SIG-M5 treated with dmso at 0.1 percent for 504 hours (cell line): ENCODE measurements at regions not wholly inside any gene's neighbourhood (a gene's known extent, or its start where the extent isn't known, plus 50 kb on each side); places are given as distances from the start of the nearest gene placed in this dataset.

Source experiments
- DNase-seq: peaks from one replicate; lab custom pipeline; 2025; ENCODE audit not compliant: unreplicated experiment; lab: John Stamatoyannopoulos, UW

GRCh38 chr7:41834805-41835694 lies 132.2 kb upstream of the INHBA start:
- no peak for DNase-seq

GRCh38 chr7:41832941-41833340 lies 130.1 kb upstream of the INHBA start:
- no peak for DNase-seq

- no peak for DNase-seq
These were observed 127.4 kb upstream of the INHBA start for GRCh38 chr7:41830271-41830670.

- no peak for DNase-seq
These were observed 126.0 kb upstream of the INHBA start for GRCh38 chr7:41828911-41829310.

- no peak for DNase-seq
These were observed 123.8 kb upstream of the INHBA start for GRCh38 chr7:41826641-41827040.

- DNase-seq, result no peak
These were observed 123.1 kb upstream of the INHBA start for GRCh38 chr7:41825927-41826480.

- DNase-seq, result no peak
These were observed 121.4 kb upstream of the INHBA start for GRCh38 chr7:41824284-41824683.

- DNase-seq, result no peak
These were observed 119.4 kb upstream of the INHBA start for GRCh38 chr7:41822259-41822817.

GRCh38 chr7:41821521-41822213 lies 118.8 kb upstream of the INHBA start:
- no peak for DNase-seq

- no peak for DNase-seq
These were observed 117.3 kb upstream of the INHBA start for GRCh38 chr7:41820111-41820671.

GRCh38 chr7:41819645-41820044 lies 116.8 kb upstream of the INHBA start:
- DNase-seq, result no peak

GRCh38 chr7:41818765-41819398 lies 116.0 kb upstream of the INHBA start:
- DNase-seq, result no peak

- DNase-seq, result no peak
These were observed 114.5 kb upstream of the INHBA start for GRCh38 chr7:41817386-41817785.

- peak; percentile 41 for DNase-seq
These were observed 113.2 kb upstream of the INHBA start for GRCh38 chr7:41816111-41816510.

- DNase-seq, result no peak
These were observed 112.0 kb upstream of the INHBA start for GRCh38 chr7:41814888-41815287.

- DNase-seq, result no peak
These were observed 110.4 kb upstream of the INHBA start for GRCh38 chr7:41813286-41813685.

GRCh38 chr7:41811941-41812340 lies 109.1 kb upstream of the INHBA start:
- no peak for DNase-seq

GRCh38 chr7:41809940-41810576 lies 107.2 kb upstream of the INHBA start:
- DNase-seq, result no peak

GRCh38 chr7:41809529-41809939 lies 106.6 kb upstream of the INHBA start:
- DNase-seq, result no peak

- no peak for DNase-seq
These were observed 106.2 kb upstream of the INHBA start for GRCh38 chr7:41809116-41809515.
